Endothelial cell of umbilical vein (primary cell): ENCODE measurements at regions not wholly inside any gene's neighbourhood (a gene's known extent, or its start where the extent isn't known, plus 50 kb on each side); places are given as distances from the start of the nearest gene placed in this dataset.

ENCODE experiments used
- BruUV-seq: library from RNA; stranded (reverse); fragments of 400-500 nt; replicated peaks from 2 replicates; lab custom pipeline; 2021; lab: Mats Ljungman, UMichigan
- CTCF ChIA-PET: fragments of 300-600, 350-600 bp; sonication (Branson Sonifier 250); formaldehyde crosslinking; loops from one replicate; lab custom pipeline; 2021; ENCODE audit warnings: antibody characterized with exemption, inconsistent platforms; lab: Charles Lee
- POLR2A ChIA-PET: fragments of 300-600, 350-600 bp; sonication (Branson Sonifier 250); formaldehyde crosslinking; loops from one replicate; lab custom pipeline; 2021; ENCODE audit warnings: antibody characterized with exemption, inconsistent platforms; lab: Charles Lee
- DNase-seq: peaks from one replicate; pipeline ENCODE4 v3.0.0-alpha.2; 2011; ENCODE audit warnings: low read depth, low spot score
- FAIRE-seq: peaks from 2 replicates; lab custom pipeline; 2011; peaks lifted over from hg19 to GRCh38; lab: Jason Lieb, UNC
- H2AFZ ChIP-seq: 2 replicates; pipeline ENCODE4 v1.6.0; 2012; ENCODE audit warnings: low read depth, low read length, control low read depth, inconsistent platforms
- H3K27ac ChIP-seq: 2 replicates; pipeline ENCODE4 v1.5.1; 2011; ENCODE audit warnings: low read depth, mild to moderate bottlenecking, control low read depth, low read length, moderate library complexity; ENCODE audit not compliant: insufficient read depth
- H3K27me3 ChIP-seq, 2 experiments: 2 replicates each; pipeline versions ENCODE4 v1.6.0 to v1.6.1; 2011; ENCODE audit warnings: low read length in 2 of 2, mixed read lengths in 1 of 2; ENCODE audit not compliant: control insufficient read depth in 2 of 2, insufficient read depth in 2 of 2
- H3K36me3 ChIP-seq, 2 experiments: 2 replicates in 1 of 2; 3 replicates in 1 of 2; pipeline ENCODE4 v1.5.1; 2011; ENCODE audit warnings: low read length in 2 of 2, mild to moderate bottlenecking in 1 of 2, moderate library complexity in 1 of 2; ENCODE audit not compliant: control insufficient read depth in 2 of 2, insufficient read depth in 2 of 2; ENCODE audit errors: extremely low read depth in 1 of 2
- H3K4me1 ChIP-seq: 3 replicates; pipeline ENCODE4 v1.5.1; 2011; ENCODE audit warnings: mild to moderate bottlenecking, low read length; ENCODE audit not compliant: control insufficient read depth, insufficient read depth; ENCODE audit errors: extremely low read depth
- H3K4me2 ChIP-seq: 2 replicates; pipeline ENCODE4 v1.6.1; 2011; ENCODE audit warnings: low read length, control low read depth, mixed read lengths; ENCODE audit not compliant: insufficient read depth
- H3K4me3 ChIP-seq, 3 experiments: fragments of 200-600 bp in 1 of 3; sonication (generic), shearing (Covaris generic) in 1 of 3; replicated peaks in 1 of 3; 2 replicates each; pipeline ENCODE4 v1.5.1; 2011 to 2016; ENCODE audit warnings: control low read depth in 3 of 3, low read length in 3 of 3, mild to moderate bottlenecking in 2 of 3, inconsistent platforms in 1 of 3, low read depth in 1 of 3, moderate library complexity in 1 of 3; ENCODE audit not compliant: insufficient read depth in 1 of 3
- H3K79me2 ChIP-seq: 2 replicates; pipeline ENCODE4 v1.6.0; 2012; ENCODE audit warnings: low read length, inconsistent platforms; ENCODE audit not compliant: control insufficient read depth, insufficient read depth
- H3K9ac ChIP-seq: replicated peaks from 2 replicates; pipeline ENCODE3; 2011; ENCODE audit warnings: low read length, control low read depth; ENCODE audit not compliant: insufficient read depth; ENCODE audit errors: extremely low read depth
- H3K9me1 ChIP-seq: replicated peaks from 3 replicates; pipeline ENCODE4 v1.6.0; 2011; ENCODE audit warnings: mild to moderate bottlenecking, low read length; ENCODE audit not compliant: control insufficient read depth, insufficient read depth; ENCODE audit errors: extremely low read depth
- H3K9me3 ChIP-seq: replicated peaks from 2 replicates; pipeline ENCODE4 v1.5.1; 2012; ENCODE audit warnings: low read length, inconsistent platforms; ENCODE audit not compliant: control insufficient read depth, insufficient read depth
- H4K20me1 ChIP-seq: replicated peaks from 2 replicates; pipeline ENCODE3; 2011; ENCODE audit warnings: mild to moderate bottlenecking, low read length; ENCODE audit not compliant: control insufficient read depth, insufficient read depth; ENCODE audit errors: extremely low read depth
- EZH2 ChIP-seq: IDR thresholded peaks from 2 replicates; pipeline ENCODE4 v1.6.1; 2012; ENCODE audit warnings: borderline replicate concordance, low read depth, mild to moderate bottlenecking, moderate library complexity, low read length, inconsistent platforms; ENCODE audit not compliant: severe bottlenecking
- FOS ChIP-seq: IDR thresholded peaks from 2 replicates; pipeline ENCODE4 v1.6.1; 2011; ENCODE audit warnings: mild to moderate bottlenecking, low read length, moderate library complexity, borderline replicate concordance; ENCODE audit not compliant: insufficient read depth
- GATA2 ChIP-seq: IDR thresholded peaks from 2 replicates; pipeline ENCODE4 v1.7.0; 2011; ENCODE audit warnings: low read depth, mild to moderate bottlenecking, moderate library complexity, mixed read lengths, low read length; ENCODE audit not compliant: insufficient read length, insufficient read depth
- JUN ChIP-seq: IDR thresholded peaks from 2 replicates; pipeline ENCODE4 v1.6.1; 2011; ENCODE audit warnings: borderline replicate concordance, low read depth; ENCODE audit not compliant: insufficient read length, insufficient read depth
- MYC ChIP-seq: IDR thresholded peaks from one replicate; pipeline ENCODE4 v1.6.1; 2011; ENCODE audit warnings: mild to moderate bottlenecking, low read depth, low read length
- POLR2A ChIP-seq: IDR thresholded peaks from 2 replicates; pipeline ENCODE4 v1.6.1; 2012; ENCODE audit warnings: low read depth, mild to moderate bottlenecking, control low read depth, low read length
- POLR2AphosphoS5 ChIP-seq: IDR thresholded peaks from 2 replicates; pipeline ENCODE4 v1.6.1; 2012; ENCODE audit warnings: low read depth, mild to moderate bottlenecking, control low read depth, low read length, moderate library complexity; ENCODE audit not compliant: insufficient read depth
- dilution Hi-C: fragments of 300-500 bp; cut with MboI; formaldehyde crosslinking; loops from one replicate; pipeline ENCODE4 v1.15.0; 2019; ENCODE audit warnings: low sequenced_read_pairs; ENCODE audit not compliant: extremely low pct_ligation_motif_present
- intact Hi-C: fragments of 100-400 bp; cut with micrococcal nuclease; formaldehyde crosslinking; loops from one replicate; pipeline ENCODE4 v1.10.0; 2022
- TF ChIP-seq, protein P1 (sequence below), 2 donors: IDR thresholded peaks; 1 replicate in 1 of 2; 2 replicates in 1 of 2; pipeline ENCODE4 v1.5.1; 2011; ENCODE audit warnings: low read length in 2 of 2, mild to moderate bottlenecking in 2 of 2, moderate library complexity in 2 of 2, control low read depth in 1 of 2, inconsistent platforms in 1 of 2, low read depth in 1 of 2; ENCODE audit not compliant: insufficient read depth in 1 of 2; ENCODE audit errors: extremely low read depth in 1 of 2
- TF ChIP-seq, protein P2 (sequence below): IDR thresholded peaks from 2 replicates; pipeline ENCODE4 v1.6.1; 2011; ENCODE audit not compliant: insufficient read depth, insufficient read length

DNA sequence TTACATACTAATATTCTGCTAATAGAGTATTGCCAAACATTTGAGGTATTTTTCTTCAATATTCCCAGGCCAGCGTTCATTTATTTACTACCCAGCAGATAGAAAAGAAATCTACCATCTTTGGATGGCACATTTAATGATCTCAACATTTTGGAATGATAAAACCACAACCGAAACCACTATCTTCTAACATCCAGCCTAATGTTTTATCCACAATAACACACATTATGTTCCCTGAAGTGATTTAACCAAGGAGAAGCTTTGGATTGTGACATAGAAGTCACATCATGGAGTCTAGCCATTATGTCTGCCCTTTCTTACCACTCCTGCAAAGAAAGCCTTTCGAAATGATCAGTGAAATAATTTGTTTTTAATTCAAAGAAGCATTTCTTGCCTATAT is 497.1 kb upstream of the PLXNA2 start:
- no peaks in the 10 kb centered on the region for H4K20me1 ChIP-seq
- H3K4me2 ChIP-seq, result no peak overlapping the region
- no peak overlapping the region for H2AFZ ChIP-seq
- H3K27me3 ChIP-seq, result no peaks in the 10 kb centered on the region
- no peak for FAIRE-seq
- intact Hi-C loops (no loop called here), dilution Hi-C loops (no loop called here)
- BruUV-seq, result no TSS peak
- TF ChIP-seq JUN (no peak), GATA2 (no peak), FOS (no peak), POLR2AphosphoS5 (no peak), EZH2 (no peak), MYC (no peak), POLR2A (no peak)
- TF ChIP-seq, protein P1, sequence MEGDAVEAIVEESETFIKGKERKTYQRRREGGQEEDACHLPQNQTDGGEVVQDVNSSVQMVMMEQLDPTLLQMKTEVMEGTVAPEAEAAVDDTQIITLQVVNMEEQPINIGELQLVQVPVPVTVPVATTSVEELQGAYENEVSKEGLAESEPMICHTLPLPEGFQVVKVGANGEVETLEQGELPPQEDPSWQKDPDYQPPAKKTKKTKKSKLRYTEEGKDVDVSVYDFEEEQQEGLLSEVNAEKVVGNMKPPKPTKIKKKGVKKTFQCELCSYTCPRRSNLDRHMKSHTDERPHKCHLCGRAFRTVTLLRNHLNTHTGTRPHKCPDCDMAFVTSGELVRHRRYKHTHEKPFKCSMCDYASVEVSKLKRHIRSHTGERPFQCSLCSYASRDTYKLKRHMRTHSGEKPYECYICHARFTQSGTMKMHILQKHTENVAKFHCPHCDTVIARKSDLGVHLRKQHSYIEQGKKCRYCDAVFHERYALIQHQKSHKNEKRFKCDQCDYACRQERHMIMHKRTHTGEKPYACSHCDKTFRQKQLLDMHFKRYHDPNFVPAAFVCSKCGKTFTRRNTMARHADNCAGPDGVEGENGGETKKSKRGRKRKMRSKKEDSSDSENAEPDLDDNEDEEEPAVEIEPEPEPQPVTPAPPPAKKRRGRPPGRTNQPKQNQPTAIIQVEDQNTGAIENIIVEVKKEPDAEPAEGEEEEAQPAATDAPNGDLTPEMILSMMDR (IDR thresholded peaks at IDR 0.05; ENCODE audit: extremely low read depth in 1 of 2, insufficient read depth in 1 of 2, low read depth in 1 of 2, low read length in 2 of 2), result no peak
- TF ChIP-seq, protein P2, sequence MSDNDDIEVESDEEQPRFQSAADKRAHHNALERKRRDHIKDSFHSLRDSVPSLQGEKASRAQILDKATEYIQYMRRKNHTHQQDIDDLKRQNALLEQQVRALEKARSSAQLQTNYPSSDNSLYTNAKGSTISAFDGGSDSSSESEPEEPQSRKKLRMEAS, result no peak
- H3K9ac ChIP-seq, result no peak overlapping the region
- POLR2A ChIA-PET, result no interaction called here
- CTCF ChIA-PET, result no interaction called here
- H3K4me1 ChIP-seq, result no peaks in the 10 kb centered on the region
- H3K27ac ChIP-seq, result no peak overlapping the region
- no peak overlapping the region for H3K4me3 ChIP-seq
- no peaks in the 10 kb centered on the region for H3K9me1 ChIP-seq
- DNase-seq, result no peak
- H3K79me2 ChIP-seq, result no peaks in the 10 kb centered on the region
- no peaks in the 10 kb centered on the region for H3K9me3 ChIP-seq
- no peaks in the 10 kb centered on the region for H3K36me3 ChIP-seq
